Fibroblast of the aortic adventitia (primary cell): ENCODE measurements at regions not wholly inside any gene's neighbourhood (a gene's known extent, or its start where the extent isn't known, plus 50 kb on each side); places are given as distances from the start of the nearest gene placed in this dataset.
A peak's percentile ranks its signal among the peaks of the same experiment; 100 is the strongest.
"Not testable (repeated sequence)": the region's sequence is repeated elsewhere in the genome, so short reads cannot be mapped to it uniquely, and the experiment has no call there.

Experiments used
- DNase-seq: peaks from one replicate; pipeline ENCODE4 v3.0.0-alpha.2; 2010; ENCODE audit warnings: low read depth
- H3K4me3 ChIP-seq: 2 replicates; pipeline ENCODE4 v1.5.1; 2011; ENCODE audit warnings: low read depth, mild to moderate bottlenecking, control low read depth, low read length, moderate library complexity
- CTCF ChIP-seq: IDR thresholded peaks from 2 replicates; pipeline ENCODE4 v1.5.1; 2011; ENCODE audit warnings: mild to moderate bottlenecking, low read length, control low read depth, inconsistent platforms; ENCODE audit not compliant: insufficient read depth

GRCh38 chr9:110093417-110093816, 114.5 kb downstream of the C9orf152 start:
- H3K4me3 ChIP-seq, result no peak overlapping the region
- TF ChIP-seq CTCF, result no peak
- no peak for DNase-seq

GRCh38 chr9:110093871-110094270, 114.1 kb downstream of the C9orf152 start:
- DNase-seq, result no peak
- no peak overlapping the region for H3K4me3 ChIP-seq
- no peak for TF ChIP-seq CTCF

GRCh38 chr9:110095161-110095595, 112.8 kb downstream of the C9orf152 start:
- DNase-seq, result peak; percentile 47
- TF ChIP-seq CTCF, result no peak
- H3K4me3 ChIP-seq, result no peak overlapping the region

GRCh38 chr9:110095776-110096175, 112.2 kb downstream of the C9orf152 start:
- TF ChIP-seq CTCF, result no peak
- DNase-seq, result peak; percentile 63
- no peak overlapping the region for H3K4me3 ChIP-seq

- not testable (repeated sequence) for DNase-seq, H3K4me3 ChIP-seq
Measured at GRCh38 chr9:110096674-110097073, 111.3 kb downstream of the C9orf152 start.

- peak; percentile 6 for TF ChIP-seq CTCF
- H3K4me3 ChIP-seq, result no peak overlapping the region
- DNase-seq, result peak; percentile 95
Measured at GRCh38 chr9:110099236-110100095, 108.5 kb downstream of the C9orf152 start.

GRCh38 chr9:110101531-110102161, 106.3 kb downstream of the C9orf152 start:
- TF ChIP-seq CTCF, result no peak
- DNase-seq, result no peak
- no peak overlapping the region for H3K4me3 ChIP-seq
